ENCODE measurements at regions not wholly inside any gene's neighbourhood (a gene's known extent, or its start where the extent isn't known, plus 50 kb on each side); places are given as distances from the start of the nearest gene placed in this dataset.
A peak's percentile ranks its signal among the peaks of the same experiment; 100 is the strongest.

DNA sequence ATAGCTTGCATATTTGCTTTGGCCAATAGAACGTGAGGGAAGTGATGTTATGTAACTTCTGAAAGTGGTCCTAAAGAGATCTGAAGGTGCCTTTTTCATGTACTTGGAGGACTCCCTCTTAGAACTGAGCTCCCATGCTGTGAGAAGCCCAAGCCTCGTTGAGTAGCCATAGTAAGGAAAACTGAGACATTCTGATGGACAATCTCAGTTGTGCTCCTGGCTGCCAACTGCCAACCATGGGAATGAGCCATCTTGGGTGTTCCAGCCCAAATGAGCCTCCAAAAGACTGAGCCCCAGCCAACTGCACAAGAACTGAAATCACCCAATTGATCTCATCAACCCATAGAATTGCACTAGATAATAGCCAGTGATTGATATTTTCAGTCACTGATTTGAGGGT lies 106.7 kb downstream of the MRPL39 start:
- Histone ChIP-seq H2BK15ac (ENCODE audit: low read depth, low read length) (no peak overlapping the region; the same call in 2 of the 3 replicates), H2BK20ac (ENCODE audit: low read depth, low read length) (no peak overlapping the region), H3K4ac (ENCODE audit: low read depth, low read length) (no peak overlapping the region), H3K9ac (ENCODE audit: low read depth, low read length) (no peak overlapping the region), H4K8ac (ENCODE audit: low read depth in 2 of 2, low read length in 2 of 2) (no peak overlapping the region), H3K27ac (ENCODE audit: insufficient read depth, low read length) (no peak overlapping the region), H2BK5ac (ENCODE audit: low read depth, low read length, poor library complexity, severe bottlenecking) (no peak overlapping the region), H4K91ac (ENCODE audit: insufficient read depth, low read depth, low read length) (no peak overlapping the region), H2AK9ac (replicated peaks; ENCODE audit: low read depth, low read length, poor library complexity) (no peak overlapping the region), H3K14ac (replicated peaks; ENCODE audit: low read depth, low read length) (no peak overlapping the region), H3K79me1 (ENCODE audit: low read depth in 1 of 2, low read length in 2 of 2) (no peaks in the 10 kb centered on the region), H3K36me3 (ENCODE audit: control insufficient read depth, insufficient read depth, low read length) (no peaks in the 10 kb centered on the region), H3K9me1 (ENCODE audit: insufficient read depth, low read length) (no peaks in the 10 kb centered on the region), H2AK5ac (ENCODE audit: low read depth, low read length) (no peak overlapping the region), H3K23ac (ENCODE audit: low read depth, low read length) (no peak overlapping the region), H3K9me3 (ENCODE audit: control insufficient read depth, insufficient read depth, low read length) (no peaks in the 10 kb centered on the region), H3K56ac (ENCODE audit: extremely low read depth, insufficient read depth, low read length) (no peak overlapping the region), H3K27me3 (ENCODE audit: control insufficient read depth, insufficient read depth, low read length) (no peaks in the 10 kb centered on the region), H2AFZ (replicated peaks; ENCODE audit: low read length, poor library complexity) (peak overlapping the region; percentile 29), H4K5ac (ENCODE audit: low read depth, low read length) (no peak overlapping the region), H4K20me1 (ENCODE audit: insufficient read depth, low read length) (no peaks in the 10 kb centered on the region), H3K4me3 (ENCODE audit: insufficient read depth, low read depth, low read length) (no peak overlapping the region), H3K4me2 (ENCODE audit: low read depth, low read length) (no peak overlapping the region), H3K18ac (ENCODE audit: low read depth, low read length) (no peak overlapping the region), H3K4me1 (ENCODE audit: control insufficient read depth, insufficient read depth, low read length) (no peaks in the 10 kb centered on the region), H2BK120ac (ENCODE audit: low read depth, low read length) (no peak overlapping the region)
- ChIA-PET POLR2A (ENCODE audit: unreplicated experiment) (no interaction called here), CTCF (interaction anchor here (0.6 to 0.7 kb wide), 2 partner anchors 72 to 1156 kb away, joined by 3 read pairs; no protein-coding TSS in a partner anchor)
- TF ChIP-seq SMC3 (IDR thresholded peaks at IDR 0.05; ENCODE audit: low read depth, low read length) (no peak), MXI1 (IDR thresholded peaks at IDR 0.05; ENCODE audit: borderline replicate concordance, low read depth, low read length) (no peak), RCOR1 (IDR thresholded peaks at IDR 0.05; ENCODE audit: insufficient replicate concordance, low read length) (no peak), MAZ (IDR thresholded peaks at IDR 0.05; ENCODE audit: borderline replicate concordance, low read depth, low read length) (no peak), BHLHE40 (IDR thresholded peaks at IDR 0.05; ENCODE audit: low read depth, low read length) (no peak), RAD21 (IDR thresholded peaks at IDR 0.05; ENCODE audit: low read length) (no peak), NFE2L2 (IDR thresholded peaks at IDR 0.05; ENCODE audit: low read depth, low read length) (no peak), FOS (IDR thresholded peaks at IDR 0.05; ENCODE audit: low read depth, low read length) (no peak), RFX5 (IDR thresholded peaks at IDR 0.05; ENCODE audit: low read depth, low read length) (no peak), CHD1 (IDR thresholded peaks at IDR 0.05; ENCODE audit: low read depth, low read length) (no peak), CEBPB (IDR thresholded peaks at IDR 0.05; ENCODE audit: low read depth, low read length) (no peak), MAFK (IDR thresholded peaks at IDR 0.05; ENCODE audit: low read depth, low read length) (no peak), USF2 (IDR thresholded peaks at IDR 0.05; ENCODE audit: low read depth, low read length) (no peak), POLR2A (IDR thresholded peaks at IDR 0.05; ENCODE audit: low read depth, low read length) (no peak)
- TF ChIP-seq, protein P1, sequence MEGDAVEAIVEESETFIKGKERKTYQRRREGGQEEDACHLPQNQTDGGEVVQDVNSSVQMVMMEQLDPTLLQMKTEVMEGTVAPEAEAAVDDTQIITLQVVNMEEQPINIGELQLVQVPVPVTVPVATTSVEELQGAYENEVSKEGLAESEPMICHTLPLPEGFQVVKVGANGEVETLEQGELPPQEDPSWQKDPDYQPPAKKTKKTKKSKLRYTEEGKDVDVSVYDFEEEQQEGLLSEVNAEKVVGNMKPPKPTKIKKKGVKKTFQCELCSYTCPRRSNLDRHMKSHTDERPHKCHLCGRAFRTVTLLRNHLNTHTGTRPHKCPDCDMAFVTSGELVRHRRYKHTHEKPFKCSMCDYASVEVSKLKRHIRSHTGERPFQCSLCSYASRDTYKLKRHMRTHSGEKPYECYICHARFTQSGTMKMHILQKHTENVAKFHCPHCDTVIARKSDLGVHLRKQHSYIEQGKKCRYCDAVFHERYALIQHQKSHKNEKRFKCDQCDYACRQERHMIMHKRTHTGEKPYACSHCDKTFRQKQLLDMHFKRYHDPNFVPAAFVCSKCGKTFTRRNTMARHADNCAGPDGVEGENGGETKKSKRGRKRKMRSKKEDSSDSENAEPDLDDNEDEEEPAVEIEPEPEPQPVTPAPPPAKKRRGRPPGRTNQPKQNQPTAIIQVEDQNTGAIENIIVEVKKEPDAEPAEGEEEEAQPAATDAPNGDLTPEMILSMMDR (conservative IDR thresholded peaks at IDR 0.05; ENCODE audit: low read depth, low read length) = no peak
- TF ChIP-seq, protein P2, sequence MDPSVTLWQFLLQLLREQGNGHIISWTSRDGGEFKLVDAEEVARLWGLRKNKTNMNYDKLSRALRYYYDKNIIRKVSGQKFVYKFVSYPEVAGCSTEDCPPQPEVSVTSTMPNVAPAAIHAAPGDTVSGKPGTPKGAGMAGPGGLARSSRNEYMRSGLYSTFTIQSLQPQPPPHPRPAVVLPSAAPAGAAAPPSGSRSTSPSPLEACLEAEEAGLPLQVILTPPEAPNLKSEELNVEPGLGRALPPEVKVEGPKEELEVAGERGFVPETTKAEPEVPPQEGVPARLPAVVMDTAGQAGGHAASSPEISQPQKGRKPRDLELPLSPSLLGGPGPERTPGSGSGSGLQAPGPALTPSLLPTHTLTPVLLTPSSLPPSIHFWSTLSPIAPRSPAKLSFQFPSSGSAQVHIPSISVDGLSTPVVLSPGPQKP (IDR thresholded peaks at IDR 0.05; ENCODE audit: borderline replicate concordance, low read depth, low read length) = no peak
- in situ Hi-C loops (cut with MboI; ENCODE audit: low sequenced_read_pairs) = no loop called here
- ATAC-seq (ENCODE audit: low read depth) (no peak), DNase-seq (no peak)
- dilution Hi-C loops (cut with HindIII; ENCODE audit: low sequenced_read_pairs, unreplicated experiment) = no loop called here
- no CpG with 5 or more reads among the region's 2 CpGs for WGBS, 2 experiments (ENCODE audit: extremely low coverage in 2 of 2, insufficient read length in 1 of 2)
- BruUV-seq (replicated peaks) = no TSS peak
- intact Hi-C loops (cut with micrococcal nuclease) = no loop called here

Measured in IMR-90 (cell line).